H1 (cell line): ENCODE measurements at regions not wholly inside any gene's neighbourhood (a gene's known extent, or its start where the extent isn't known, plus 50 kb on each side); places are given as distances from the start of the nearest gene placed in this dataset.

Experiments used
- CTCF ChIA-PET: fragments of 300-600 bp; sonication (Branson Sonifier 250); formaldehyde crosslinking; loops from one replicate; lab custom pipeline; 2021; ENCODE audit not compliant: partially characterized antibody; lab: Charles Lee
- POLR2A ChIA-PET: fragments of 300-600 bp; sonication (Branson Sonifier 250); formaldehyde crosslinking; loops from one replicate; lab custom pipeline; 2021; ENCODE audit warnings: inconsistent platforms; ENCODE audit not compliant: partially characterized antibody; lab: Charles Lee
- DNase-seq, 2 experiments: peaks; one replicate each; pipeline versions ENCODE4 v3.0.0 to v3.0.0-alpha.2; 2010 to 2022; ENCODE audit warnings: low spot score in 2 of 2, low read depth in 1 of 2, mixed read lengths in 1 of 2
- FAIRE-seq: peaks from 2 replicates; lab custom pipeline; 2011; peaks lifted over from hg19 to GRCh38; lab: Jason Lieb, UNC
- H2AFZ ChIP-seq: 2 replicates; pipeline ENCODE4 v1.8.1; 2012; ENCODE audit warnings: low read length, inconsistent platforms
- H2AK5ac ChIP-seq: 2 replicates; pipeline ENCODE4 v1.6.1; 2013; ENCODE audit warnings: low read depth, low read length
- H2BK120ac ChIP-seq: replicated peaks from 2 replicates; pipeline ENCODE3; 2013; ENCODE audit warnings: low read depth, low read length, inconsistent platforms
- H2BK12ac ChIP-seq: 2 replicates; pipeline ENCODE4 v1.6.1; 2013; ENCODE audit warnings: low read depth, low read length
- H2BK15ac ChIP-seq: 2 replicates; pipeline ENCODE4 v1.6.1; 2013; ENCODE audit warnings: low read length
- H2BK20ac ChIP-seq: 2 replicates; pipeline ENCODE4 v1.6.1; 2013; ENCODE audit warnings: low read length
- H2BK5ac ChIP-seq: 2 replicates; pipeline ENCODE4 v1.6.1; 2013; ENCODE audit warnings: low read depth, low read length
- H3K14ac ChIP-seq: 2 replicates; pipeline ENCODE4 v1.6.1; 2013; ENCODE audit warnings: inconsistent platforms; ENCODE audit not compliant: insufficient read length
- H3K18ac ChIP-seq: 2 replicates; pipeline ENCODE4 v1.6.1; 2013; ENCODE audit warnings: low read length; ENCODE audit errors: extremely low read depth
- H3K23ac ChIP-seq: 2 replicates; pipeline ENCODE4 v1.6.1; 2013; ENCODE audit warnings: inconsistent platforms; ENCODE audit not compliant: insufficient read length
- H3K23me2 ChIP-seq: 2 replicates; pipeline ENCODE4 v1.6.1; 2013; ENCODE audit warnings: low read depth, low read length
- H3K27ac ChIP-seq: 2 replicates; pipeline ENCODE4 v1.6.1; 2011; ENCODE audit warnings: low read depth, low read length, inconsistent platforms
- H3K27me3 ChIP-seq, 4 experiments: replicated peaks in 1 of 4; 1 replicate in 1 of 4; 2 replicates in 3 of 4; pipeline versions ENCODE4 v1.6.1 to v1.8.1; 2011 to 2013; ENCODE audit warnings: low read length in 3 of 4, mild to moderate bottlenecking in 3 of 4, inconsistent platforms in 2 of 4, mixed read lengths in 2 of 4, moderate library complexity in 1 of 4; ENCODE audit not compliant: control insufficient read depth in 3 of 4, insufficient read depth in 3 of 4; ENCODE audit errors: extremely low read depth in 1 of 4
- H3K36me3 ChIP-seq, 4 experiments: 2 replicates each; pipeline versions ENCODE4 v1.6.1 to v1.8.1; 2011 to 2013; ENCODE audit warnings: mild to moderate bottlenecking in 4 of 4, low read length in 3 of 4, moderate library complexity in 2 of 4, control low read depth in 1 of 4, inconsistent platforms in 1 of 4; ENCODE audit not compliant: insufficient read depth in 4 of 4, control insufficient read depth in 2 of 4
- H3K4ac ChIP-seq: replicated peaks from 2 replicates; pipeline ENCODE3; 2013; ENCODE audit warnings: low read length, low read depth, mixed read lengths, inconsistent platforms; ENCODE audit not compliant: insufficient read length
- H3K4me1 ChIP-seq, 4 experiments: replicated peaks in 1 of 4; 1 replicate in 1 of 4; 2 replicates in 3 of 4; pipeline versions ENCODE4 v1.6.1 to v1.8.1; 2011 to 2013; ENCODE audit warnings: low read length in 3 of 4, inconsistent platforms in 2 of 4, mixed read lengths in 1 of 4; ENCODE audit not compliant: insufficient read depth in 4 of 4, control insufficient read depth in 3 of 4
- H3K4me2 ChIP-seq, 2 experiments: 2 replicates each; pipeline versions ENCODE4 v1.6.1 to v1.8.1; 2011 to 2013; ENCODE audit warnings: low read depth in 2 of 2, low read length in 2 of 2, control low read depth in 1 of 2, inconsistent platforms in 1 of 2, mild to moderate bottlenecking in 1 of 2; ENCODE audit not compliant: insufficient read depth in 1 of 2
- H3K4me3 ChIP-seq, 4 experiments: fragments of 200-600, 300-600 bp in 1 of 4; sonication (generic), shearing (Covaris generic), sonication (Bioruptor Twin) in 1 of 4; 2 replicates each; pipeline versions ENCODE4 v1.5.1 to v1.8.1; 2011 to 2016; ENCODE audit warnings: low read length in 4 of 4, low read depth in 3 of 4, control low read depth in 2 of 4, inconsistent platforms in 2 of 4, mild to moderate bottlenecking in 2 of 4, mixed read lengths in 1 of 4, moderate library complexity in 1 of 4; ENCODE audit not compliant: insufficient read depth in 2 of 4; ENCODE audit errors: extremely low read depth in 1 of 4
- H3K56ac ChIP-seq: replicated peaks from 2 replicates; pipeline ENCODE3; 2013; ENCODE audit warnings: low read depth, mild to moderate bottlenecking, mixed read lengths, low read length, inconsistent platforms; ENCODE audit not compliant: insufficient read length
- H3K79me1 ChIP-seq: 2 replicates; pipeline ENCODE4 v1.6.1; 2013; ENCODE audit warnings: low read depth, low read length, control low read depth
- H3K79me2 ChIP-seq, 2 experiments: 2 replicates each; pipeline versions ENCODE4 v1.6.1 to v1.8.1; 2012 to 2013; ENCODE audit warnings: low read length in 2 of 2, mild to moderate bottlenecking in 2 of 2, inconsistent platforms in 1 of 2; ENCODE audit not compliant: insufficient read depth in 2 of 2, control insufficient read depth in 1 of 2
- H3K9ac ChIP-seq, 4 experiments: replicated peaks in 1 of 4; 1 replicate in 1 of 4; 2 replicates in 3 of 4; pipeline versions ENCODE4 v1.6.1 to v1.8.1; 2011 to 2013; ENCODE audit warnings: low read depth in 3 of 4, low read length in 3 of 4, control low read depth in 2 of 4, mild to moderate bottlenecking in 2 of 4, moderate library complexity in 2 of 4, inconsistent platforms in 1 of 4; ENCODE audit errors: extremely low read depth in 1 of 4
- H3K9me3 ChIP-seq, 2 experiments: 2 replicates each; pipeline versions ENCODE4 v1.6.1 to v1.8.1; 2012 to 2013; ENCODE audit warnings: mild to moderate bottlenecking in 2 of 2, moderate library complexity in 2 of 2, control low read depth in 1 of 2, inconsistent platforms in 1 of 2, low read depth in 1 of 2, low read length in 1 of 2, mixed read lengths in 1 of 2; ENCODE audit not compliant: insufficient read depth in 2 of 2
- H4K20me1 ChIP-seq, 2 experiments: replicated peaks in 1 of 2; 2 replicates each; pipeline versions ENCODE3 to v1.8.1; 2011 to 2013; ENCODE audit warnings: inconsistent platforms in 2 of 2, low read length in 2 of 2, mild to moderate bottlenecking in 1 of 2; ENCODE audit not compliant: insufficient read depth in 2 of 2, control insufficient read depth in 1 of 2
- H4K5ac ChIP-seq: 2 replicates; pipeline ENCODE4 v1.6.1; 2013; ENCODE audit warnings: low read length, low read depth, mixed read lengths, inconsistent platforms; ENCODE audit not compliant: insufficient read length
- H4K8ac ChIP-seq: 2 replicates; pipeline ENCODE4 v1.8.0; 2013; ENCODE audit warnings: mild to moderate bottlenecking, moderate library complexity, low read length, inconsistent platforms; ENCODE audit not compliant: insufficient read depth; ENCODE audit errors: extremely low read depth
- H4K91ac ChIP-seq: replicated peaks from 2 replicates; pipeline ENCODE3; 2013; ENCODE audit warnings: low read length, mixed read lengths, inconsistent platforms; ENCODE audit not compliant: insufficient read length
- JUN ChIP-seq: IDR thresholded peaks from 2 replicates; pipeline ENCODE4 v1.6.1; 2011; ENCODE audit warnings: low read depth, mild to moderate bottlenecking, improper control_type of control experiment, low read length
- USF2 ChIP-seq: IDR thresholded peaks from 2 replicates; pipeline ENCODE4 v1.6.1; 2011; ENCODE audit warnings: low read length, improper control_type of control experiment
- ZNF274 ChIP-seq: IDR thresholded peaks from 2 replicates; pipeline ENCODE4 v1.7.0; 2012; ENCODE audit warnings: low read length, borderline replicate concordance; ENCODE audit errors: extremely low read depth
- WGBS, 2 experiments: shearing (Covaris generic) in 1 of 2; methylation state at CpG; one replicate each; pipeline versions ENCODE4 v1.1.6 to v1.1.7; 2013 to 2015; ENCODE audit warnings: low lambda C conversion rate in 2 of 2, mixed read lengths in 2 of 2, inconsistent platforms in 1 of 2, low coverage in 1 of 2, missing lambda C conversion rate in 1 of 2; ENCODE audit not compliant: insufficient replicate concordance in 2 of 2, insufficient coverage in 1 of 2, insufficient read length in 1 of 2; ENCODE audit errors: extremely low coverage in 1 of 2, missing lambda C conversion rate in 1 of 2; 5-methylcytosine and 5-hydroxymethylcytosine counted together

- no peaks in the 10 kb centered on the region for H3K36me3 ChIP-seq
- H4K8ac ChIP-seq, result no peak overlapping the region
- no peak overlapping the region for H3K4me2 ChIP-seq
- H3K56ac ChIP-seq, result no peak overlapping the region
- H2BK5ac ChIP-seq, result no peak overlapping the region
- no peak overlapping the region for H2AK5ac ChIP-seq
- ChIA-PET POLR2A (no interaction called here), CTCF (interaction anchor here (0.6 to 1.3 kb wide), 4 partner anchors 9 to 1914 kb away, joined by 3 read pairs; no protein-coding TSS in a partner anchor)
- no peak overlapping the region for H3K9ac ChIP-seq
- no peak overlapping the region for H2BK20ac ChIP-seq
- no peak overlapping the region for H3K4me3 ChIP-seq
- H4K5ac ChIP-seq, result no peak overlapping the region
- H3K79me1 ChIP-seq, result no peaks in the 10 kb centered on the region
- H3K14ac ChIP-seq, result no peak overlapping the region
- H4K91ac ChIP-seq, result no peak overlapping the region
- H3K4ac ChIP-seq, result no peak overlapping the region
- WGBS, 2 experiments, result 93% methylated on average over 5 of the region's 5 CpGs; no CpG with 5 or more reads in 1 of the 2 experiments
- no peak overlapping the region for H3K27ac ChIP-seq
- H3K4me1 ChIP-seq, result no peaks in the 10 kb centered on the region; a peak in 1 of 7 replicates
- no peak overlapping the region for H3K18ac ChIP-seq
- FAIRE-seq (no peak), DNase-seq (no peak)
- no peaks in the 10 kb centered on the region for H3K9me3 ChIP-seq
- no peaks in the 10 kb centered on the region; a peak in 1 of 7 replicates for H3K27me3 ChIP-seq
- H4K20me1 ChIP-seq, result no peaks in the 10 kb centered on the region
- H2BK12ac ChIP-seq, result no peak overlapping the region
- no peaks in the 10 kb centered on the region for H3K79me2 ChIP-seq
- no peak overlapping the region for H3K23ac ChIP-seq
- peaks cover 5% of the 10 kb centered on the region; the same call in 1 of the 2 replicates for H3K23me2 ChIP-seq
- no peak overlapping the region for H2AFZ ChIP-seq
- no peak overlapping the region for H2BK15ac ChIP-seq
- H2BK120ac ChIP-seq, result no peak overlapping the region
- TF ChIP-seq JUN, result no peak
- no peak for TF ChIP-seq ZNF274
- no peak for TF ChIP-seq USF2
Measured at GRCh38 chr2:23207871-23208270, 177.1 kb upstream of the KLHL29 start.
